ENCODE measurements at regions not wholly inside any gene's neighbourhood (a gene's known extent, or its start where the extent isn't known, plus 50 kb on each side); places are given as distances from the start of the nearest gene placed in this dataset.
A peak's percentile ranks its signal among the peaks of the same experiment; 100 is the strongest.

DNA sequence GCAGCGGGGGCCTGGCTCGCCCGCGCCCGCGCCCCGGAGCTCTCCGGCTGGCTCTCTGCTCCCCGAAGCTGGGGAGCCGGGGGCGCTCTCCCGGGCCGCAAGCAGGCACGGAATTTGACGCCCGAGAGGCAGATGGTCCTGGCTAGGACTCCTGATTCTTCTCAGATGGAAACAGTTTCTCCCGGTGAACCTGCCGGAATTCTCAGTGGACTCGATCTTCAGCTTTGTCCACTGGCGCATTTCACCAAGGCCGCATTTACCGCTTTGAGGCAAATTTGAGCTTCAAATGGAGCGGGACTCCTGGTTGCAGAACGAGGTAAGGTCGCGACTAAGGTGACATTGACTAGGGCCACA is 305.7 kb upstream of the KCNN2 start:
- no peak overlapping the region for H2BK20ac ChIP-seq (ENCODE audit: low read depth, low read length, poor library complexity, severe bottlenecking)
- Mint-ChIP-seq H3K4me1 (peaks cover 21 to 25% of the 10 kb centered on the region in 2 experiments), H3K36me3 (ENCODE audit: insufficient read depth in 1 of 3, low read depth in 3 of 3) (no peaks in the 10 kb centered on the region), H3K27me3 (ENCODE audit: low read depth) (peaks cover 57% of the 10 kb centered on the region), H3K27ac (no peak overlapping the region), H3K9me3 (no peaks in the 10 kb centered on the region; a peak in 1 of 5 replicates), H3K4me3 (peak overlapping the region; percentile 70 to 73; a peak in 4 of 5 replicates)
- H2AK5ac ChIP-seq (ENCODE audit: insufficient read length, low read length), result no peak overlapping the region
- H2BK12ac ChIP-seq (ENCODE audit: insufficient read length, low read depth, low read length), result no peak overlapping the region
- peaks cover 6% of the 10 kb centered on the region; the same call in 1 of the 2 replicates for H3K4me1 ChIP-seq (ENCODE audit: insufficient read depth, low read length)
- no peak overlapping the region for H2BK5ac ChIP-seq (ENCODE audit: insufficient read length, low read length)
- no peaks in the 10 kb centered on the region for H3K79me2 ChIP-seq (ENCODE audit: insufficient read depth, low read length)
- no peak overlapping the region for H3K4ac ChIP-seq (ENCODE audit: low read depth, low read length)
- peaks cover 5% of the 10 kb centered on the region; the same call in 1 of the 2 replicates for H3K27me3 ChIP-seq (ENCODE audit: insufficient read depth, low read length)
- no peak overlapping the region for H3K14ac ChIP-seq (ENCODE audit: insufficient read depth, low read length)
- H2AFZ ChIP-seq (ENCODE audit: low read length), result no peak overlapping the region
- H3K56ac ChIP-seq (ENCODE audit: insufficient read length, low read depth, low read length), result no peak overlapping the region
- DNase-seq, result peak; percentile 38
- no peak overlapping the region for H2BK15ac ChIP-seq (ENCODE audit: low read depth, low read length)
- no peak overlapping the region for H4K8ac ChIP-seq (replicated peaks; ENCODE audit: insufficient read length, low read depth, low read length)
- H3K4me2 ChIP-seq (ENCODE audit: insufficient read depth, insufficient read length, low read length), result peak overlapping the region; percentile 74
- no peak overlapping the region for H3K9ac ChIP-seq (ENCODE audit: extremely low read depth, insufficient read length, low read length)
- H4K91ac ChIP-seq (ENCODE audit: insufficient read length, low read depth, low read length), result no peak overlapping the region
- WGBS (ENCODE audit: extremely low coverage, insufficient read length, low lambda C conversion rate), result no CpG with 5 or more reads among the region's 26 CpGs
- no peak overlapping the region for H3T11ph ChIP-seq (ENCODE audit: low read length)
- no peaks in the 10 kb centered on the region for H4K20me1 ChIP-seq (ENCODE audit: control insufficient read depth, insufficient read depth, insufficient read length)
- no peak overlapping the region for H3K23ac ChIP-seq (ENCODE audit: insufficient read length, low read depth, low read length)
- no peaks in the 10 kb centered on the region for H3K79me1 ChIP-seq (ENCODE audit: insufficient read depth, low read depth, low read length, poor library complexity, severe bottlenecking)
- no peak overlapping the region for H3K27ac ChIP-seq (ENCODE audit: insufficient read length, low read depth, low read length)
- TF ChIP-seq, protein P1, sequence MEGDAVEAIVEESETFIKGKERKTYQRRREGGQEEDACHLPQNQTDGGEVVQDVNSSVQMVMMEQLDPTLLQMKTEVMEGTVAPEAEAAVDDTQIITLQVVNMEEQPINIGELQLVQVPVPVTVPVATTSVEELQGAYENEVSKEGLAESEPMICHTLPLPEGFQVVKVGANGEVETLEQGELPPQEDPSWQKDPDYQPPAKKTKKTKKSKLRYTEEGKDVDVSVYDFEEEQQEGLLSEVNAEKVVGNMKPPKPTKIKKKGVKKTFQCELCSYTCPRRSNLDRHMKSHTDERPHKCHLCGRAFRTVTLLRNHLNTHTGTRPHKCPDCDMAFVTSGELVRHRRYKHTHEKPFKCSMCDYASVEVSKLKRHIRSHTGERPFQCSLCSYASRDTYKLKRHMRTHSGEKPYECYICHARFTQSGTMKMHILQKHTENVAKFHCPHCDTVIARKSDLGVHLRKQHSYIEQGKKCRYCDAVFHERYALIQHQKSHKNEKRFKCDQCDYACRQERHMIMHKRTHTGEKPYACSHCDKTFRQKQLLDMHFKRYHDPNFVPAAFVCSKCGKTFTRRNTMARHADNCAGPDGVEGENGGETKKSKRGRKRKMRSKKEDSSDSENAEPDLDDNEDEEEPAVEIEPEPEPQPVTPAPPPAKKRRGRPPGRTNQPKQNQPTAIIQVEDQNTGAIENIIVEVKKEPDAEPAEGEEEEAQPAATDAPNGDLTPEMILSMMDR (conservative IDR thresholded peaks at IDR 0.05), result no peak
- peaks cover 8% of the 10 kb centered on the region for H3K23me2 ChIP-seq (ENCODE audit: insufficient read length, low read depth, low read length, poor library complexity, severe bottlenecking)
- H3K9me3 ChIP-seq (ENCODE audit: control insufficient read depth, low read depth, low read length), result no peaks in the 10 kb centered on the region
- H3K18ac ChIP-seq (ENCODE audit: insufficient read length, low read depth, low read length), result no peak overlapping the region
- H4K5ac ChIP-seq (ENCODE audit: insufficient read length, low read depth, low read length), result no peak overlapping the region
- H2BK120ac ChIP-seq (ENCODE audit: low read depth, low read length, poor library complexity, severe bottlenecking), result no peak overlapping the region
